ENCODE measurements at regions not wholly inside any gene's neighbourhood (a gene's known extent, or its start where the extent isn't known, plus 50 kb on each side); places are given as distances from the start of the nearest gene placed in this dataset.

- Histone ChIP-seq H3K36me3 (replicated peaks; ENCODE audit: insufficient read depth, low read length) (no peaks in the 10 kb centered on the region), H3K9ac (ENCODE audit: low read length) (no peak overlapping the region), H3F3A (ENCODE audit: insufficient read depth, low read length) (no peaks in the 10 kb centered on the region), H3K79me2 (ENCODE audit: low read length) (no peaks in the 10 kb centered on the region), H3K9me2 (replicated peaks; ENCODE audit: insufficient read depth, low read length) (no peaks in the 10 kb centered on the region), H3K4me1 (ENCODE audit: low read length) (no peaks in the 10 kb centered on the region), H3K4me3 (ENCODE audit: low read length) (no peak overlapping the region), H4K20me1 (ENCODE audit: insufficient read depth, low read length) (no peaks in the 10 kb centered on the region), H3K4me2 (ENCODE audit: low read depth, low read length) (no peak overlapping the region), H3K27me3 (replicated peaks; ENCODE audit: insufficient read depth, low read length) (no peaks in the 10 kb centered on the region), H3K27ac (ENCODE audit: low read length) (no peak overlapping the region), H2AFZ (ENCODE audit: low read length) (no peak overlapping the region), H3K9me3 (replicated peaks; ENCODE audit: insufficient read depth, low read length) (no peaks in the 10 kb centered on the region)
- TF ChIP-seq EZH2phosphoT487 (IDR thresholded peaks at IDR 0.05; ENCODE audit: low read length) (no peak), EZH2 (optimal IDR thresholded peaks at IDR 0.05; ENCODE audit: low read depth, low read length) (no peak), CTCF (IDR thresholded peaks at IDR 0.05; ENCODE audit: low read length) (no peak)
- no peak for DNase-seq
Measured at GRCh38 chr12:17609701-17610100, 480.3 kb downstream of the RERGL start.

- Histone ChIP-seq H2AFZ (ENCODE audit: low read length) (no peak overlapping the region), H3F3A (ENCODE audit: insufficient read depth, low read length) (no peaks in the 10 kb centered on the region), H3K9me2 (replicated peaks; ENCODE audit: insufficient read depth, low read length) (no peaks in the 10 kb centered on the region), H4K20me1 (ENCODE audit: insufficient read depth, low read length) (no peaks in the 10 kb centered on the region), H3K4me1 (ENCODE audit: low read length) (no peaks in the 10 kb centered on the region), H3K27me3 (replicated peaks; ENCODE audit: insufficient read depth, low read length) (no peaks in the 10 kb centered on the region), H3K4me2 (ENCODE audit: low read depth, low read length) (no peak overlapping the region), H3K27ac (ENCODE audit: low read length) (no peak overlapping the region), H3K4me3 (ENCODE audit: low read length) (no peak overlapping the region), H3K9me3 (replicated peaks; ENCODE audit: insufficient read depth, low read length) (no peaks in the 10 kb centered on the region), H3K36me3 (replicated peaks; ENCODE audit: insufficient read depth, low read length) (no peaks in the 10 kb centered on the region), H3K79me2 (ENCODE audit: low read length) (no peaks in the 10 kb centered on the region), H3K9ac (ENCODE audit: low read length) (no peak overlapping the region)
- no peak for DNase-seq
- TF ChIP-seq CTCF (IDR thresholded peaks at IDR 0.05; ENCODE audit: low read length) (no peak), EZH2 (optimal IDR thresholded peaks at IDR 0.05; ENCODE audit: low read depth, low read length) (no peak), EZH2phosphoT487 (IDR thresholded peaks at IDR 0.05; ENCODE audit: low read length) (no peak)
Measured at GRCh38 chr12:17609153-17609552, 480.8 kb downstream of the RERGL start.

GRCh38 chr12:17595111-17595510 lies 494.9 kb downstream of the RERGL start:
- Histone ChIP-seq H3K79me2 (ENCODE audit: low read length) (no peaks in the 10 kb centered on the region), H3K9me3 (replicated peaks; ENCODE audit: insufficient read depth, low read length) (no peaks in the 10 kb centered on the region), H3K9me2 (replicated peaks; ENCODE audit: insufficient read depth, low read length) (no peaks in the 10 kb centered on the region), H3K9ac (ENCODE audit: low read length) (no peak overlapping the region), H3K27ac (ENCODE audit: low read length) (no peak overlapping the region), H3K4me1 (ENCODE audit: low read length) (no peaks in the 10 kb centered on the region), H3K4me3 (ENCODE audit: low read length) (no peak overlapping the region), H3F3A (ENCODE audit: insufficient read depth, low read length) (no peaks in the 10 kb centered on the region), H3K4me2 (ENCODE audit: low read depth, low read length) (no peak overlapping the region), H2AFZ (ENCODE audit: low read length) (no peak overlapping the region), H3K27me3 (replicated peaks; ENCODE audit: insufficient read depth, low read length) (no peaks in the 10 kb centered on the region), H4K20me1 (ENCODE audit: insufficient read depth, low read length) (no peaks in the 10 kb centered on the region), H3K36me3 (replicated peaks; ENCODE audit: insufficient read depth, low read length) (no peaks in the 10 kb centered on the region)
- DNase-seq, result no peak
- TF ChIP-seq EZH2phosphoT487 (IDR thresholded peaks at IDR 0.05; ENCODE audit: low read length), result no peak
- no peak for TF ChIP-seq CTCF (IDR thresholded peaks at IDR 0.05; ENCODE audit: low read length)
- TF ChIP-seq EZH2 (optimal IDR thresholded peaks at IDR 0.05; ENCODE audit: low read depth, low read length), result no peak

All from MM.1S (cell line).